CD14-positive monocyte (primary cell): ENCODE measurements at regions not wholly inside any gene's neighbourhood (a gene's known extent, or its start where the extent isn't known, plus 50 kb on each side); places are given as distances from the start of the nearest gene placed in this dataset.

ENCODE experiments used
- DNase-seq, 3 donors: peaks; one replicate each; pipeline ENCODE4 v3.0.0-alpha.2; 2011 to 2022
- H2AFZ ChIP-seq: 2 replicates; pipeline ENCODE4 v1.6.0; 2012; ENCODE audit warnings: mild to moderate bottlenecking, low read depth, low read length, inconsistent platforms; ENCODE audit not compliant: insufficient read depth, poor library complexity, severe bottlenecking
- H3K27ac ChIP-seq, 2 donors: 1 replicate in 1 of 2; 2 replicates in 1 of 2; pipeline ENCODE4 v1.5.1; 2012 to 2013; ENCODE audit warnings: low read length in 2 of 2, control low read depth in 1 of 2, inconsistent platforms in 1 of 2, low read depth in 1 of 2, mild to moderate bottlenecking in 1 of 2
- H3K27me3 ChIP-seq, 2 donors: one replicate each; pipeline versions ENCODE4 v1.6.0 to v1.6.1; 2011 to 2013; ENCODE audit warnings: low read length in 2 of 2; ENCODE audit not compliant: control insufficient read depth in 2 of 2, insufficient read depth in 2 of 2
- H3K36me3 ChIP-seq, 2 donors: replicated peaks in 1 of 2; 1 replicate in 1 of 2; 2 replicates in 1 of 2; pipeline versions ENCODE4 v1.5.1 to v1.6.1; 2012 to 2013; ENCODE audit warnings: low read length in 2 of 2, control low read depth in 1 of 2, inconsistent platforms in 1 of 2, mild to moderate bottlenecking in 1 of 2; ENCODE audit not compliant: insufficient read depth in 2 of 2, control insufficient read depth in 1 of 2
- H3K4me1 ChIP-seq, 2 donors: 1 replicate in 1 of 2; 2 replicates in 1 of 2; pipeline versions ENCODE4 v1.5.1 to v1.6.1; 2012 to 2013; ENCODE audit warnings: low read length in 2 of 2, control low read depth in 1 of 2, inconsistent platforms in 1 of 2, mild to moderate bottlenecking in 1 of 2, moderate library complexity in 1 of 2; ENCODE audit not compliant: insufficient read depth in 2 of 2, control insufficient read depth in 1 of 2
- H3K4me2 ChIP-seq: replicated peaks from 2 replicates; pipeline ENCODE3; 2012; ENCODE audit warnings: low read length, moderate library complexity, mild to moderate bottlenecking; ENCODE audit not compliant: poor library complexity, severe bottlenecking; ENCODE audit errors: extremely low read depth
- H3K4me3 ChIP-seq, 3 experiments: fragments of 200-600 bp in 1 of 3; sonication (generic) in 1 of 3; replicated peaks in 1 of 3; 1 replicate in 2 of 3; 2 replicates in 1 of 3; pipeline ENCODE4 v1.5.1; 2011 to 2013; ENCODE audit warnings: low read length in 3 of 3, mild to moderate bottlenecking in 3 of 3, control low read depth in 2 of 3, low read depth in 2 of 3, inconsistent platforms in 1 of 3, moderate library complexity in 1 of 3
- H3K79me2 ChIP-seq: 2 replicates; pipeline ENCODE4 v1.6.0; 2012; ENCODE audit warnings: mild to moderate bottlenecking, control low read depth, inconsistent platforms, low read length, moderate library complexity; ENCODE audit not compliant: insufficient read depth
- H3K9ac ChIP-seq: 2 replicates; pipeline ENCODE4 v1.6.0; 2017; ENCODE audit warnings: low read length, mild to moderate bottlenecking; ENCODE audit not compliant: insufficient read depth, poor library complexity, severe bottlenecking
- H3K9me3 ChIP-seq, 2 donors: replicated peaks in 1 of 2; 1 replicate in 1 of 2; 2 replicates in 1 of 2; pipeline versions ENCODE4 v1.5.1 to v1.6.1; 2012 to 2013; ENCODE audit warnings: low read length in 2 of 2, control low read depth in 1 of 2; ENCODE audit not compliant: control insufficient read depth in 1 of 2, insufficient read depth in 1 of 2
- H4K20me1 ChIP-seq: 2 replicates; pipeline ENCODE4 v1.6.0; 2012; ENCODE audit warnings: mild to moderate bottlenecking, low read length, control low read depth, moderate library complexity; ENCODE audit not compliant: insufficient read depth
- H3K27ac Mint-ChIP-seq, 7 donors: one replicate each; pipeline ENCODE4 v1.8.0; 2020; ENCODE audit warnings: mild to moderate bottlenecking in 7 of 7, mixed read lengths in 7 of 7, moderate library complexity in 6 of 7, inconsistent platforms in 2 of 7
- H3K27me3 Mint-ChIP-seq, 3 donors: one replicate each; pipeline ENCODE4 v1.8.0; 2021 to 2022; ENCODE audit warnings: low read depth in 3 of 3, mild to moderate bottlenecking in 3 of 3, mixed read lengths in 3 of 3, moderate library complexity in 3 of 3, inconsistent platforms in 1 of 3
- H3K36me3 Mint-ChIP-seq, 2 donors: one replicate each; pipeline ENCODE4 v1.8.0; 2020; ENCODE audit warnings: mixed read lengths in 2 of 2, inconsistent platforms in 1 of 2, mild to moderate bottlenecking in 1 of 2
- H3K4me1 Mint-ChIP-seq: one replicate; pipeline ENCODE4 v1.8.0; 2020; ENCODE audit warnings: mild to moderate bottlenecking, mixed read lengths
- H3K4me3 Mint-ChIP-seq, 2 donors: one replicate each; pipeline ENCODE4 v1.8.0; 2020; ENCODE audit warnings: mild to moderate bottlenecking in 2 of 2, mixed read lengths in 2 of 2, moderate library complexity in 1 of 2
- H3K9me3 Mint-ChIP-seq, 7 donors: one replicate each; pipeline ENCODE4 v1.8.0; 2020 to 2022; ENCODE audit warnings: mixed read lengths in 7 of 7, mild to moderate bottlenecking in 6 of 7, moderate library complexity in 6 of 7, inconsistent platforms in 2 of 7
- CTCF ChIP-seq: fragments of 200-600 bp; IDR thresholded peaks from one replicate; pipeline ENCODE4 v1.8.0; 2022; ENCODE audit warnings: antibody characterized with exemption, mild to moderate bottlenecking
- WGBS: methylation state at CpG from one replicate; pipeline ENCODE4 v1.1.5; 2013; ENCODE audit warnings: missing lambda C conversion rate; ENCODE audit not compliant: insufficient coverage; 5-methylcytosine and 5-hydroxymethylcytosine counted together
- intact Hi-C, 2 donors: fragments of 100-400 bp; cut with micrococcal nuclease; formaldehyde crosslinking; loops; one replicate each; pipeline versions ENCODE4 v1.15.0 to v1.15.1; 2023

GRCh38 chr17:70021726-70022125 is 53.3 kb upstream of the KCNJ16 start:
- Mint-ChIP-seq H3K4me3 (no peak overlapping the region), H3K36me3 (no peaks in the 10 kb centered on the region), H3K9me3 (peaks cover 0 to 1% (median 0%) of the 10 kb centered on the region in 7 donors), H3K27ac (no peak overlapping the region), H3K27me3 (no peaks in the 10 kb centered on the region), H3K4me1 (peaks cover 14% of the 10 kb centered on the region)
- 100% methylated on average over 2 of the region's 5 CpGs for WGBS
- no peak overlapping the region for H3K27ac ChIP-seq
- H4K20me1 ChIP-seq, result no peaks in the 10 kb centered on the region
- no peak overlapping the region for H2AFZ ChIP-seq
- no peak overlapping the region for H3K9ac ChIP-seq
- H3K4me1 ChIP-seq, result no peaks in the 10 kb centered on the region
- DNase-seq, result no peak
- H3K9me3 ChIP-seq, result no peaks in the 10 kb centered on the region
- no peak overlapping the region for H3K4me2 ChIP-seq
- H3K27me3 ChIP-seq, result no peaks in the 10 kb centered on the region
- no peaks in the 10 kb centered on the region for H3K36me3 ChIP-seq
- no peak for TF ChIP-seq CTCF
- H3K79me2 ChIP-seq, result no peaks in the 10 kb centered on the region
- intact Hi-C loops, result no loop called here
- H3K4me3 ChIP-seq, result no peak overlapping the region

GRCh38 chr17:70022175-70022574 is 52.9 kb upstream of the KCNJ16 start:
- no peaks in the 10 kb centered on the region for H4K20me1 ChIP-seq
- no peaks in the 10 kb centered on the region for H3K27me3 ChIP-seq
- no peak overlapping the region for H3K4me3 ChIP-seq
- no peaks in the 10 kb centered on the region for H3K27me3 Mint-ChIP-seq
- H3K36me3 ChIP-seq, result no peaks in the 10 kb centered on the region
- no peaks in the 10 kb centered on the region for H3K9me3 ChIP-seq
- H3K4me1 Mint-ChIP-seq, result peaks cover 14% of the 10 kb centered on the region
- H2AFZ ChIP-seq, result no peak overlapping the region
- H3K4me3 Mint-ChIP-seq, result no peak overlapping the region
- no peak for DNase-seq
- no peak overlapping the region for H3K9ac ChIP-seq
- H3K4me2 ChIP-seq, result no peak overlapping the region
- no peaks in the 10 kb centered on the region for H3K4me1 ChIP-seq
- intact Hi-C loops, result no loop called here
- H3K27ac ChIP-seq, result no peak overlapping the region
- no peaks in the 10 kb centered on the region for H3K79me2 ChIP-seq
- no peaks in the 10 kb centered on the region for H3K36me3 Mint-ChIP-seq
- WGBS, result 38% methylated on average over 1 of the region's 3 CpGs
- no peak overlapping the region for H3K27ac Mint-ChIP-seq
- TF ChIP-seq CTCF, result no peak
- H3K9me3 Mint-ChIP-seq, result peaks cover 0 to 1% (median 0%) of the 10 kb centered on the region in 7 donors
